IgD-negative memory B cell (primary cell): ENCODE measurements at regions not wholly inside any gene's neighbourhood (a gene's known extent, or its start where the extent isn't known, plus 50 kb on each side); places are given as distances from the start of the nearest gene placed in this dataset.
"Not testable (repeated sequence)": the region's sequence is repeated elsewhere in the genome, so short reads cannot be mapped to it uniquely, and the experiment has no call there.

Experiments used
- H3K27ac Mint-ChIP-seq, 3 donors: one replicate each; pipeline ENCODE4 v1.8.0; 2020 to 2022; ENCODE audit warnings: mild to moderate bottlenecking in 3 of 3, mixed read lengths in 3 of 3, moderate library complexity in 1 of 3
- H3K27me3 Mint-ChIP-seq: one replicate; pipeline ENCODE4 v1.8.0; 2021; ENCODE audit warnings: mixed read lengths
- H3K36me3 Mint-ChIP-seq: one replicate; pipeline ENCODE4 v1.8.0; 2020; ENCODE audit warnings: mild to moderate bottlenecking, mixed read lengths
- H3K4me1 Mint-ChIP-seq, 3 donors: one replicate each; pipeline ENCODE4 v1.8.0; 2020 to 2022; ENCODE audit warnings: mixed read lengths in 3 of 3, mild to moderate bottlenecking in 1 of 3
- H3K4me3 Mint-ChIP-seq, 4 donors: one replicate each; pipeline ENCODE4 v1.8.0; 2020 to 2022; ENCODE audit warnings: mild to moderate bottlenecking in 4 of 4, mixed read lengths in 4 of 4, moderate library complexity in 3 of 4
- H3K9me3 Mint-ChIP-seq, 3 donors: one replicate each; pipeline ENCODE4 v1.8.0; 2020 to 2021; ENCODE audit warnings: mixed read lengths in 3 of 3, mild to moderate bottlenecking in 1 of 3

DNA sequence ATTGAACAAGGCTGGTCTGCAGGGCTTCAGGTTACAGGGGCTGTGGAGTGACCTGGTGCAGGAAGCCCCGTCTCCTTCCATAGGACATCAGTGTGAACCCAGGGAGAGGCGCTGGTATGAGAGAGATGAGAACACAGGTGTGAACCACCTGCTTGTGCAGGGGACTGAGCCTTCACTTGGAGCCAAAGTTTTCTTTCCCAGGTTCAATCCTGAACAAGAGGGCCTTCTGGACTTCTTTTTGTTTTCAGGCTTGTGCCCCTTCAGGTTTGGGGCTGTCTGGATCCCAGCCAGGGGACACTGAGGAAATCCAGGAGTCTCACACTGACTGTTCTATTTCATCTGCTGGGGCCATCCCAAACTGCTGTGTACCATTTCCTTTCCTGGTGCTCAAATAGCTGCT lies 88.6 kb downstream of the GGTLC2 start:
- H3K4me1 Mint-ChIP-seq, H3K27me3 Mint-ChIP-seq, H3K9me3 Mint-ChIP-seq, H3K4me3 Mint-ChIP-seq, H3K36me3 Mint-ChIP-seq, H3K27ac Mint-ChIP-seq: not testable (repeated sequence)

DNA sequence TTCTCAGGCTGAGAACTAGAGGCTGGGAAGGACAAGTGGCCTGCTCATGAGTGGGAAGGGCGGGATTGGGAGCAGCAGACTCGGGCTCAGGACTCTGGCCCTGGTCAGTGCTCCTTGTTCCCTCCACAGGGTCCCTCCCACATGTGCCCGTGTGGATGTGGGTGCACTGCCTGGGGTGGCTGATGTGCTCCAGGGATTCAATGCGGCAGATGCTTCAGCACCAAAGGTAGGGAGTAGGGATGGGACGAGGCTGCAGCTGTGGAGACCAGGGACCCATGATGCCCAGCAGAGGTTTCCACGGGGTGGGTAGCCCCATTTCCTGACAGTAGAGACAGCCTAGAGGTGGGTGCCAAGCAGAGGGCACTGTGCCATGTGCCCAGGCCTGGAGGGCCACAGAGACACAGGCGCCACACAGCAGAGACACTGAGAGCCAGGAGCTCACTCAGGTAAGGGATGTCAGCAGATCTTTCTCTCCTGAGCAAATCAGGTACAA lies 89.5 kb downstream of the GGTLC2 start:
- Mint-ChIP-seq H3K27me3 (peaks cover 4% of the 10 kb centered on the region), H3K9me3 (no peaks in the 10 kb centered on the region), H3K4me1 (peaks cover 0 to 4% (median 2%) of the 10 kb centered on the region in 3 donors), H3K36me3 (peaks cover 4% of the 10 kb centered on the region), H3K4me3 (no peak overlapping the region), H3K27ac (no peak overlapping the region)

DNA sequence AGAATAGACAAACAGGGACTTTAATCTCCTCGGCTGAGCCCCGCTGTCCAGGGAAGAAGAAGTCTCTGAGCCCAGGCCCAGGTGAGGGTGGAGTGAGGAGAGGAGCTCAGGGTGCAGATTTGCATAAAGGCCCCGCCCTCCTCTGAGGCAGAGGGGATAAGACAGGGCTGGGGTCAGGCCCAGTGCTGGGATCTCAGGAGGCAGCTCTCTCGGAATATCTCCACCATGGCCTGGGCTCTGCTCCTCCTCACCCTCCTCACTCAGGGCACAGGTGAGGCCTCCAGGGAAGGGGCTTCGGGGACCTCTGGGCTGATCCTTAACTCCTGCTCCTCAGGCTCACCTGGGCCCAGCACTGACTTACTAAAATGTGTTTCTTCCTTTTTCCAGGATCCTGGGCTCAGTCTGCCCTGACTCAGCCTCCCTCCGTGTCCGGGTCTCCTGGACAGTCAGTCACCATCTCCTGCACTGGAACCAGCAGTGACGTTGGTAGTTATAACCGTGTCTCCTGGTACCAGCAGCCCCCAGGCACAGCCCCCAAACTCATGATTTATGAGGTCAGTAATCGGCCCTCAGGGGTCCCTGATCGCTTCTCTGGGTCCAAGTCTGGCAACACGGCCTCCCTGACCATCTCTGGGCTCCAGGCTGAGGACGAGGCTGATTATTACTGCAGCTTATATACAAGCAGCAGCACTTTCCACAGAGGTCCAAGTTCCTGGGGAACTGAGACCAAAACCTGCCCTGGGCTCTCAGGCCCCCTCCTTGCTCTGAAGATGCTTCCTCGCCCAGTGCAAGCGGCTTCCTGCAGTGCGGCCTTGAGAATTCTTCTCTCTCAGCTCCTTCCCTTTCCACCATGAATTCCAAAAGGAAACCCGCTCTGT lies 90.2 kb downstream of the GGTLC2 start:
- H3K4me3 Mint-ChIP-seq = peak overlapping the region in 1 of 4 donors; percentile 65
- H3K9me3 Mint-ChIP-seq, H3K4me1 Mint-ChIP-seq, H3K27ac Mint-ChIP-seq, H3K36me3 Mint-ChIP-seq, H3K27me3 Mint-ChIP-seq: not testable (repeated sequence)

DNA sequence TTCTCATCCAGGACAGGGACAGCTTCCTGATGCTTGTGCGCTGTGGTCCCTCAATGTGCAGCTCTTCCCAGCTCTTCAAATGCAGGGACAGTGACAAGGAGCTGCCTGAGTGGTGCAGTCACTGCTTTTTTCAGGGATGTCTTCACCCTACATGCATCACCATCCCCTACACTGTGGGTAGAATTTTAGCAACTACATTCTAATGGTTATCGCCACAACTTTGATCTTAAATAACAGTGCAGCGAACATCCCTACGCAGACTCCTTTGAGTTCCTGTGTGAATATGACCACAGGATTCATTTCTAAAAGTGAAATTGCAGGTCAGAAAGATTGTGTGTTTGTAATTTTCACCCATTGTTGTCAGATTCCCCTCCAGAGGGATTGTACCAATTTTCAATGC lies 90.9 kb downstream of the GGTLC2 start:
- not testable (repeated sequence) for H3K27me3 Mint-ChIP-seq, H3K9me3 Mint-ChIP-seq, H3K36me3 Mint-ChIP-seq, H3K4me1 Mint-ChIP-seq, H3K27ac Mint-ChIP-seq
- H3K4me3 Mint-ChIP-seq = peak overlapping the region in 1 of 4 donors; percentile 65

DNA sequence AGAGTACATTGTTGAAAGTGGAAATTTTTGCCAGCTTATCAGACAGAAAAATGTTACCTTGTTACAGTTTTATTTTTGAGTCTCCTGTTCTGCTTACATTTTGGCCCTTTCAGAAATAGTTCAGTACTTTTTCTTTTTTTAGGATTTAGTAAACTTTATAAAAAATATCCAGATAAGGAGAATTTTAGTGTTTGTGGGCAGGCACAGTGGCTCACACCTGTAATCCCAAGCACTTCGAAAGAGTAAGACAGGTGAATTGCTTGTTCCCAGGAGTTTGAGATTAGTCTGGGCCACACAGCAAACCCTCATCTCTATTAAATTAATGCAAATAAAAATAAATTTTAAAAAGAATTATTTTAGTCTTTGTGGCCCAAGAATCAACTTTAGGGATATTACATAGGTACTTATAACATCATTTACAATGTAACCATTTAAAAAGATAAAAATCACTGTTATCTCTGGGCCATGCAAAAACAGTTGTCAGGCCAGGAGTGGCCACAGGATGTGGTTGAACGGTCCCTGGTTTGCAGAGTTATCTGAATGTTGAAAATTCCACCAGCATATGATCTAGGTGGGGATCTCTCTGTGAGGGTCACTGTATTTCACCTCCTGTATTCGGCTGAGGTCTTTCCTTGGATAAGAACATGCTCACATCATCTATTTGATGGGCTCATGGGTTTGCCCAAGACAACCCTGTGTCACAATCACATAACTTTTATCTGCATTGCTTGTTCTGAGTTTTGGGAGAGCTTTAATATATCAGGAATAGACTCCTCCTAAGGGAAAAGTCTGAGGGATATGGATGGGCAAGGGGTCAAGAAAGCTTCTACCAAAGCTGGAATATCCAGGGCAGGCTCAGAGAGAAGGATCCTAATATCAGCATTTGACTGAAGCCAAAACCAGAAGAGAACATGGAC lies 91.5 kb downstream of the GGTLC2 start:
- peaks cover 5% of the 10 kb centered on the region for H3K36me3 Mint-ChIP-seq
- no peak overlapping the region for H3K27ac Mint-ChIP-seq
- no peak overlapping the region for H3K4me3 Mint-ChIP-seq
- peaks cover 4% of the 10 kb centered on the region for H3K27me3 Mint-ChIP-seq
- peaks cover 0 to 4% (median 2%) of the 10 kb centered on the region in 3 donors for H3K4me1 Mint-ChIP-seq
- H3K9me3 Mint-ChIP-seq = no peaks in the 10 kb centered on the region

DNA sequence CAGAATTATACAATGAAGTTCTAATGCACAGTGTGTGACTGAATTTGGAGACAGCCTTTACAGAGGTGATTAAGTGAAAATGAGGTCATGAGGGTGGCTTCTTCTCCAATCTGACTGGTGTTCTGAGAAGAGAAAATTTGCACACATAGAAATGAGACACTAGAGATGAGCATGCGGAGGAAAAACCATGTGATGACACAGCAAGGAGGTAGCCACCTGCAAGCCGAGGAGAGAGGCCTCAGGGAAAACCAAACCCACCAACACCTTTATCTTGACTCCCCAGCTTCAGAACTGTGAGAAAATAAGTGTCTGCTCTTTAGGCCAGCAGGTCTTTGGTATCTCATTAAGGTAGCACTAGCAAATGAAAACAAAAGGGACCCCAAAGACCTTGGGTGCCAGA lies 93.2 kb downstream of the GGTLC2 start:
- Mint-ChIP-seq H3K27ac (no peak overlapping the region), H3K36me3 (peaks cover 5% of the 10 kb centered on the region), H3K4me1 (peaks cover 0 to 5% (median 2%) of the 10 kb centered on the region in 3 donors), H3K27me3 (peaks cover 5% of the 10 kb centered on the region), H3K9me3 (no peaks in the 10 kb centered on the region), H3K4me3 (no peak overlapping the region)

DNA sequence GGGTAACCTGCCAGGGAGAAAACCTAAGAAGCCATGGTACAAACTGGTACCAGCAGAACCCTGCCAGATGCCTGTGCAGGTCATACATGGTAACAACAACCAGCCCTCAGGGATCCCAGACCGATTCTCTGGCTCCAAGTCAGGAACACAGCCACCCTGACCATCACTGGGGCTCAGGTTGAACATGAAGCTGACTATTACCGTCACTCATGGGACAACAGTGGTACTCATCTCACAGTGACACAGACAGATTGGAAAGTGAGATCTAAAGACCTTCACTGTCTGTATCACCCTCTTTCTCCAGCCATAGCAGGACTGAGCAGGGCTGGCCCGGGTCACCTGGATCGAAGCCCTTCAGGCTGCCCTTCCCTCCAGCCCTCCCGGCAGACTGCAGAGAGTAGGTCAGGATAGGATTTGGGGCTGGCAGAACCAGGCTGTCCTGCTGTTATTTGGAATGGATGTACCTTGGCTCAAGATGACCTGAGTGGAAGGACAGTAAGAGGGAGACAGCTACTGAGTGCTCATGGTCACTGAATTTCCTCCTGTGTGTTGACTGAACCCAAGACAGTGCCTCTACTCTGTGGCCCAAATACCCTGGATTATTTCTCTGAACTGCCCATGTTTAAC lies 94.7 kb downstream of the GGTLC2 start:
- Mint-ChIP-seq H3K27ac (no peak overlapping the region), H3K36me3 (peaks cover 5% of the 10 kb centered on the region), H3K27me3 (peaks cover 8% of the 10 kb centered on the region), H3K4me1 (peaks cover 5 to 16% (median 6%) of the 10 kb centered on the region in 3 donors), H3K9me3 (no peaks in the 10 kb centered on the region), H3K4me3 (no peak overlapping the region)

DNA sequence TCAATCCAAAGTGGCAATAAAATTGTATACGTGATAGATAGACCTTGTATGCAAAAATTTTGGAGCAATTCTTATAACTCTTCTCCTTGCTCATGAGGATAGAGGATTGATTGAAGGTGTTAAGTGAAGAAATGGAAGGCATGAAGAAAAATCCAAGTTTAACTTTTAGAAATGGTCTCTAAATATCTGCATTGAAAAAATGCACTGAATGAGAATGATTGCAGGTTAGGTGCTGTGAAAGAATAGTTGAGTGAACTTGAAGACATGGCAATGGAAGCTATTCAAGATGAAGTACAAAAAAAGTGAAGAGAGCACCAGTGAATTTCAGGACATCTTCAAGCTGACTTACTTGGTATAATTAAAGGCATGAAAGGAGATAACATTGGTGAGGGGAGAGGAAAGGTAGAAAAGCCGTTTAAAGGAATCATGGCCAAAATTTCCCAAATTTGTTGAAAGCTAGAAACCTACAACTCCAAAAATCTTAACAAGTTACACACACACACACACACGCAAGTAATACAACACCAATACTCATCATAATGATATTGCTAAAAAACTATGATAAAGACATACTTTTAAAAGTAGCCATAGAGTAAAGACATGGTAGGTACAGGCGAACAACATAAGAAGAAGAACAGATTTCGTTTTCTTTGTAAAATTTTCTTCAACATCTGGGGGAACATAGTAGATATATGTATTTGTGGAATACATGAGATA lies 96.3 kb downstream of the GGTLC2 start:
- Mint-ChIP-seq H3K27me3 (peaks cover 8% of the 10 kb centered on the region), H3K9me3 (no peaks in the 10 kb centered on the region), H3K4me3 (no peak overlapping the region), H3K36me3 (peaks cover 5% of the 10 kb centered on the region), H3K4me1 (peaks cover 10 to 22% (median 10%) of the 10 kb centered on the region in 3 donors), H3K27ac (no peak overlapping the region)

DNA sequence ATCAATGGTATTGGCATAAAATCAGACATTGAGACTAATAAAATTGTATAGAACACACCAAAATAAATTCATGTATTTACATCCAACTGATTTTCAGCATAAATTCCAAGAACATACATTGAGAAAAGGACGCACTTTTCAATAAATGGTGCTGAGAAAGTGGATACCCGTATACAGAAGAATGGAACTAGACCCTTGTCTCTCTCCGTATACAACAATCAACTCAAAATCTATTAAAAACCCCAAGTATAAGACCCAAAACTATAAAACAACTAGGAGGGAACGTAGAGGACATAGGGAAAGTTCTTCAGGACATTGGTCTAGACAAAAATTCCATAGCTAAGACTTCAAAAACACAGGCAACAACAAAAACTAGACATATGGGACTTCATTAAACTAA lies 97.4 kb downstream of the GGTLC2 start:
- Mint-ChIP-seq H3K27me3 (peaks cover 8% of the 10 kb centered on the region), H3K4me3 (no peak overlapping the region), H3K9me3 (no peaks in the 10 kb centered on the region), H3K4me1 (peaks cover 15 to 23% (median 16%) of the 10 kb centered on the region in 3 donors), H3K36me3 (peaks cover 5% of the 10 kb centered on the region), H3K27ac (no peak overlapping the region)

DNA sequence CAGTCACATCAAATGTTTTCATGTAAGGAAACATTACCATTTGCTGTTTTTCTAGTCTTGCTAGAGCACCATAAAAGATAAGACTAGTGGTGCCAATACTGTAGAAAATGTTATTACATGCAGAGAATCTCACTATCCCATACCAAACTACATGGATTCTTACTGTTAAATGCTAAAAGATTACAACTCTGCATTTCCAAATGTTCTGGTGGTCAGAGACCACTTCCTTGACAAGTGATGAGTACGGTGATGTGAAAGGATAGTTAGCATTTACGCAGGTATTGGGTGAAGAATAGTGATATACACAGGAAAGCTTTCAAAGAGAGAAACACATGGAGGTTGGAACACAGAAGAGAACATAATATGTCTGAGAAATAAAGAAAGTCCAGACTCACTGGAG lies 98.2 kb downstream of the GGTLC2 start:
- H3K9me3 Mint-ChIP-seq = no peaks in the 10 kb centered on the region
- H3K36me3 Mint-ChIP-seq = peaks cover 1% of the 10 kb centered on the region
- no peak overlapping the region for H3K27ac Mint-ChIP-seq
- peaks cover 6% of the 10 kb centered on the region for H3K27me3 Mint-ChIP-seq
- H3K4me1 Mint-ChIP-seq = peaks cover 22 to 31% (median 23%) of the 10 kb centered on the region in 3 donors
- H3K4me3 Mint-ChIP-seq = no peak overlapping the region

DNA sequence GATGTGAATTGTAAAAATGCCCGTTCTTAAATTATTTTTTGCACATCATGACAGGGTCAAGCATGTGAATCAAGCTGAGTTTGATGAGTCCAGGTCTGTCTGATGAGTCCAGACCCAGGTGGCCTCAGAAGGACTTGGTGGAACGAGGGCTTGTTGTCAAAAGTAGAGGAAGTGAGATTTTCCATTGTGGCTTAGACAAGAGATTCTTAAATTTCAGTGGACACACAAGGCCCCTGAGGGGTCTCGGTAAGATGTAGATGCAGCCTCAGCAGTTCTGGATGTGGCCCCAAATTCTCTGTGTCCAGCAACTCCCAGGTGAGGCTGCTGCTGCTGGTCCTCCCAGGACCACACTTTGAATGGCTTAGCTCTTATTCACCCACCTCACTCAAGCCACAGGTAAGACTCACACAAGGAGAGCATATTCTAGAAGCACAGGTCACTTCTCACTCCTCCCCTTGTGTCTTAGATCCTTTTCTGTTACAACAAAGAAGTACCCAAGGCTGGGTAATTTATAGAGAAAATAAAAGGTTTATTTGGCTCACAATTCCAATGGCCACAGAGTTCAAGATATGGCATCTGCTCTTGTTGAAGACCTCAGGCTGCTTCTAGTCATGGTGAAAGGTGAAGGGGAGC lies 98.8 kb downstream of the GGTLC2 start:
- H3K4me3 Mint-ChIP-seq = no peak overlapping the region
- H3K27me3 Mint-ChIP-seq = peaks cover 6% of the 10 kb centered on the region
- H3K9me3 Mint-ChIP-seq = no peaks in the 10 kb centered on the region

DNA sequence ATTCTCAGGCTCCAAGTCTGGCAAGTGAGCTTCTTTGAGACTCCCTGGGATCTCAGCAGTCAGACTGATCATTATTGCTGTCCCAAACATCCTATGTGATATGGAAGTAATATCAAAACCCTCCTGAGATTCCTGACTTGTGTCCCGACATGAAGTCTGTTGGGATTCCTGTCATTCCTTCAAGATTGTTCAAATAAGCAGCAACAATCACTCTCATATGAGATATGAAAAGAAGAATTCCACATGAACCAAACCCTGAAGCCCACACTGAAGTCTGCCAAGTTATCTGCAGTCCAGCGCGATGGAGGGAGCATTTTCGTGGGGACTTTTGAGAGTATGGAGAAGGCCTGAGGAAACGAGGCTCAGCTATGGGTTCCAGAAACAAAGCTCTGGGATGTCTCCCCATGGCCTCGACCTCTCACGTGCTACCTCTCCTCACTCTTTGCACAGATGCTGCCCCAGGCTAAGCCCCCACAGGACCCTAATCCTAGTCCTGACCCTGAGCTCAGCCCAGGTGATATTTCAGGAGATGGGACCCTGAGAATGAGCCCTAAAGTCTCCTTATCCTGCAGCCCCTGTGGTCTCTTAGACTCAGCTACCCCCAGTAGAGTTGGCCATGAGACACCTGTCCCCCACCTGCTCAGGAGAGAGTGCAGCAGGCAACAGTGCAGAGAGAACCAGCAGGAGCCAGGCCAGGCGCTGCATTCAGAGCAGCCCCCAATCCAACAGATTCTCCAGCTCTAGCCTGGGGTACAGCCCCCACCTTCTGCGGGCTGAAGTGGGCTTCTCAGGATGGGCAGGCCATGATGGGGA lies 100.2 kb downstream of the GGTLC2 start:
- Mint-ChIP-seq H3K36me3 (peaks cover 1% of the 10 kb centered on the region), H3K4me3 (no peak overlapping the region), H3K9me3 (no peaks in the 10 kb centered on the region), H3K27me3 (peaks cover 6% of the 10 kb centered on the region), H3K4me1 (peaks cover 30 to 41% (median 30%) of the 10 kb centered on the region in 3 donors), H3K27ac (no peak overlapping the region)

More for the DNA sequence above, 98.8 kb downstream of the GGTLC2 start:
- peaks cover 28 to 37% (median 28%) of the 10 kb centered on the region in 3 donors for H3K4me1 Mint-ChIP-seq
- H3K27ac Mint-ChIP-seq = no peak overlapping the region
- H3K36me3 Mint-ChIP-seq = peaks cover 1% of the 10 kb centered on the region

DNA sequence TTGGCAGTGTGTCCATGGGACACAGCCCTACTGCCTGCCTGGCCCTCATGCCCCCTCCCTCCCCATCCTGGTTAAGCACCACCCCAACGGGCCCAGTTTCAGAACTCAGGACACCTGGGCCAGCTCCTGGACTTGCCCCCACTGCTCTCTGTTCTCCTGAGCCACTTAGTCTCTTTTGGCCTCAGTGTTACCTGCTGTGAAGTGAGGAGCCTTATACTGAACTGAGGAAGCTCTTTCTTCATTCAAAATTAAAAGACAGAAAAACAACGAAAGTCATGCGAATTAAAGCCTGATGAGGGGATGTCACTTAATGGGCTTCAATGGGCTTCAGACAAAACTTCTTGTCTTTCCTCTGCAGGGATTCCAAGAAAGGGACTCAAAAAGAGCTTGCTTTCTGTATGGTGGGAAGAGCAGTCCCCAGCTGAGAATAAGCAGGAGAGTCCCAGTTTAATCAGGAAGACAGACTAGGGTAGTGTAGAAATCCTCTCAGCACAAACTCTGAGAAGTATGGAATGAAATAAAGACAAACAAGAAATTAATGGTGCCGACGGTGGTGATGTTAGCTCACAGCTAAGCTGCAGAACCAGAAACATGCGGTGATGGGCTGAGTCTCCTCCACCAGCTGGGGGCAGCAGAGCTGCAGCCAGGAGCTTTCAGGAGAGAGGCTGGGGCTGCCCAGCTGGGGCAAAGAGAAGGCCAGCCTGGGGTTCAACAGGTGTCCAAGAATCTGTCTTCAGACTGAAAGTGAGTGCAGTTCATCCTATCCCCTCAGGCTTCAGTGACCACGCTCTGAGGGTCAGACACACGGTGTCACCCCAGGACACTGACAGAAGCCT lies 101.0 kb downstream of the GGTLC2 start:
- Mint-ChIP-seq H3K27me3 (peaks cover 5% of the 10 kb centered on the region), H3K4me3 (peak overlapping the region in 1 of 4 donors; percentile 75), H3K9me3 (no peaks in the 10 kb centered on the region), H3K27ac (peak overlapping the region in 2 of 3 donors; percentile 46 to 74), H3K4me1 (peaks cover 30 to 41% (median 32%) of the 10 kb centered on the region in 3 donors), H3K36me3 (no peaks in the 10 kb centered on the region)
